IMR-90 (cell line): ENCODE measurements at regions not wholly inside any gene's neighbourhood (a gene's known extent, or its start where the extent isn't known, plus 50 kb on each side); places are given as distances from the start of the nearest gene placed in this dataset.

Experiments used
- CHD1 ChIP-seq: IDR thresholded peaks from 2 replicates; pipeline ENCODE4 v1.6.1; 2012; ENCODE audit warnings: low read depth, low read length, improper control_type of control experiment
- FOS ChIP-seq: fragments of 150-350 bp; IDR thresholded peaks from 2 replicates; pipeline ENCODE4 v1.6.1; 2016; ENCODE audit warnings: low read depth, low read length
- TF ChIP-seq, protein P1 (sequence below): conservative IDR thresholded peaks from 2 replicates; pipeline ENCODE4 v1.5.1; 2012; ENCODE audit warnings: mild to moderate bottlenecking, low read depth, low read length, improper control_type of control experiment
- TF ChIP-seq, protein P2 (sequence below): fragments of 150-350 bp; IDR thresholded peaks from 2 replicates; pipeline ENCODE4 v1.6.1; 2016; ENCODE audit warnings: low read depth, mild to moderate bottlenecking, low read length, moderate library complexity, borderline replicate concordance
- TF ChIP-seq, protein P3 (sequence below): fragments of 150-350 bp; IDR thresholded peaks from 2 replicates; pipeline ENCODE4 v1.6.1; 2017; ENCODE audit warnings: mild to moderate bottlenecking, antibody characterized with exemption, low read length, low read depth

DNA sequence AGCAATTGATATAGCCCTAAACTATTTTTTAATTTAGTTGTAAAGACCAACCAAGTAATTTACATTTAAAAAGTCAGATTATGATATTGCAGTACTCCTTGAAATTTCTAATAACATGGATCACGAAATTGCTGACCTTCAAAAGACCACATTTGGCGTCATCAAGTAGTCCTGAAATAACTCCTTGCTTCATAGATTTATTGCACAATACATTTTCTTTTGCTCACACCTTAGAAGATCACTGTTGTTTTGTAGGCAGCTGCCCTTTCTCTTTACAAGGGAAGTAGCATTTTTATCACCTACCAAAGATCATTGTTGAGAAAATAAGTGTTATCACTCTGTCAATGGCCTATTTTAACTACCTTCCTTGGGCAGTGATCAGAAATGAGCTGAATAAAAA, 815.8 kb downstream of the METTL15 start:
- TF ChIP-seq, protein P1, sequence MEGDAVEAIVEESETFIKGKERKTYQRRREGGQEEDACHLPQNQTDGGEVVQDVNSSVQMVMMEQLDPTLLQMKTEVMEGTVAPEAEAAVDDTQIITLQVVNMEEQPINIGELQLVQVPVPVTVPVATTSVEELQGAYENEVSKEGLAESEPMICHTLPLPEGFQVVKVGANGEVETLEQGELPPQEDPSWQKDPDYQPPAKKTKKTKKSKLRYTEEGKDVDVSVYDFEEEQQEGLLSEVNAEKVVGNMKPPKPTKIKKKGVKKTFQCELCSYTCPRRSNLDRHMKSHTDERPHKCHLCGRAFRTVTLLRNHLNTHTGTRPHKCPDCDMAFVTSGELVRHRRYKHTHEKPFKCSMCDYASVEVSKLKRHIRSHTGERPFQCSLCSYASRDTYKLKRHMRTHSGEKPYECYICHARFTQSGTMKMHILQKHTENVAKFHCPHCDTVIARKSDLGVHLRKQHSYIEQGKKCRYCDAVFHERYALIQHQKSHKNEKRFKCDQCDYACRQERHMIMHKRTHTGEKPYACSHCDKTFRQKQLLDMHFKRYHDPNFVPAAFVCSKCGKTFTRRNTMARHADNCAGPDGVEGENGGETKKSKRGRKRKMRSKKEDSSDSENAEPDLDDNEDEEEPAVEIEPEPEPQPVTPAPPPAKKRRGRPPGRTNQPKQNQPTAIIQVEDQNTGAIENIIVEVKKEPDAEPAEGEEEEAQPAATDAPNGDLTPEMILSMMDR, result no peak
- TF ChIP-seq FOS (no peak), CHD1 (no peak)
- TF ChIP-seq, protein P2, sequence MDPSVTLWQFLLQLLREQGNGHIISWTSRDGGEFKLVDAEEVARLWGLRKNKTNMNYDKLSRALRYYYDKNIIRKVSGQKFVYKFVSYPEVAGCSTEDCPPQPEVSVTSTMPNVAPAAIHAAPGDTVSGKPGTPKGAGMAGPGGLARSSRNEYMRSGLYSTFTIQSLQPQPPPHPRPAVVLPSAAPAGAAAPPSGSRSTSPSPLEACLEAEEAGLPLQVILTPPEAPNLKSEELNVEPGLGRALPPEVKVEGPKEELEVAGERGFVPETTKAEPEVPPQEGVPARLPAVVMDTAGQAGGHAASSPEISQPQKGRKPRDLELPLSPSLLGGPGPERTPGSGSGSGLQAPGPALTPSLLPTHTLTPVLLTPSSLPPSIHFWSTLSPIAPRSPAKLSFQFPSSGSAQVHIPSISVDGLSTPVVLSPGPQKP, result no peak
- TF ChIP-seq, protein P3, sequence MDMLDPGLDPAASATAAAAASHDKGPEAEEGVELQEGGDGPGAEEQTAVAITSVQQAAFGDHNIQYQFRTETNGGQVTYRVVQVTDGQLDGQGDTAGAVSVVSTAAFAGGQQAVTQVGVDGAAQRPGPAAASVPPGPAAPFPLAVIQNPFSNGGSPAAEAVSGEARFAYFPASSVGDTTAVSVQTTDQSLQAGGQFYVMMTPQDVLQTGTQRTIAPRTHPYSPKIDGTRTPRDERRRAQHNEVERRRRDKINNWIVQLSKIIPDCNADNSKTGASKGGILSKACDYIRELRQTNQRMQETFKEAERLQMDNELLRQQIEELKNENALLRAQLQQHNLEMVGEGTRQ, result no peak
